SKM-1 treated with dmso at 0.1 percent for 144 hours (cell line): ENCODE measurements at regions not wholly inside any gene's neighbourhood (a gene's known extent, or its start where the extent isn't known, plus 50 kb on each side); places are given as distances from the start of the nearest gene placed in this dataset.
A peak's percentile ranks its signal among the peaks of the same experiment; 100 is the strongest.
"Not testable (repeated sequence)": the region's sequence is repeated elsewhere in the genome, so short reads cannot be mapped to it uniquely, and the experiment has no call there.

Experiments
- DNase-seq: peaks from one replicate; lab custom pipeline; 2025; ENCODE audit not compliant: unreplicated experiment; lab: John Stamatoyannopoulos, UW

DNA sequence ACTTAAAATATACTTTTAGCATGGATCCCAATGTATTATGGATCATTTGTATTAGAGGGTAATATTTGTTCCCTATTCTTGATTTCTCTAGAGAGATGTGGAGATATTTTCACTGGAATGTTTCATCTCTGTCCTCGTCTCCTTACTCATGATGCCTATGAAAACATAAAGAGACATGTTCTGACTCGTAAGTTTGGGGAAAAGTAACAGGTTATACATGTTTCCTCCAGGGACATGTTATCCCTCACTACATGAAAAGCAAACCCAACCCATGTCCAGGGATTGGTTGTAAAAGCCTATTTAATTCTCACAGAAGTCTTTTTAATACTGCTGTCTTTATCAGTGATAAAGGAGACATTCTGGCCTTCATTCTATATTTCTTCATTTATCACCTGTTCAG lies 621.4 kb downstream of the GABRG1 start:
- DNase-seq: no peak

DNA sequence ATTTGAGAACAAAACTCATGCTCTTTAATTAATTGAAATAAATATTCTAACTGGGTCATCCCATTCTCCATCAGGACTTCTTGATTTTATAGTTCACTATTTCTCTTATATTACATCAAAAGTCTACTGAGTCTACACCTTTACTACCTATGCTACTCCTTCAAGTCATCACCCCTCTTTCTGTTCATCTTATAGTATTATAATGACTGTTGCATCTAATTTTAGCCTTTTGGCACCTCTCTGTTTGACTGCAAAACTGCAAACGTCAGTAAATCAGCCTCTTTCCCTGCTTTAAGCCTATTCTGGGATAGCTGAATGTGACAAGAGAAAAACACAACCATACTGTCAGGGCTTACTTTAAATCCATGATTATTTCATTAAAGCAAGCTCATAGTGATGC lies 639.1 kb downstream of the GABRG1 start:
- no peak for DNase-seq

GRCh38 chr4:45482346-45482745 lies 641.5 kb downstream of the GABRG1 start:
- DNase-seq: no peak

GRCh38 chr4:45477311-45477733 lies 646.5 kb downstream of the GABRG1 start:
- no peak for DNase-seq

GRCh38 chr4:45475548-45475947 lies 648.3 kb downstream of the GABRG1 start:
- DNase-seq: peak; percentile 47

DNA sequence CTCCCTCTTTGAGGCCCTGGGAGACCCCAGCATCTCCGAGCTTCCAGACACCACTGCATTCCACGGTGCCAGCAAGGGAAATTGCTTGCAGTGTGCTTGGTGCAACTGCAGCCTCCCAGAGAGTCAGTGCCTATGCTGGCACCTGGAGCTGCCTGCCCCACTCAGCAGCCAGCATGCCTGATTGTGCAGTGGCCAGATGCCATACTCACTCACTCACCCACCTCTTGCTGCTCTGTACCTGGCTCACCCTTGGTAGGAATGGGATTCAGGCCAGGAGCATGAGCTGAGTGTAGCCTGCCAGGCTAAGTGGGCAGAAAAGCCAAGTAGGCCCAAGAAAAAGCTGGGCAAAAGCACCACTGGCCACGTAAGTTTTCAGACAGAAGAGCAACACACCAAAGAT lies 651.4 kb downstream of the GABRG1 start:
- DNase-seq: no peak

GRCh38 chr4:45471335-45471734 lies 652.5 kb downstream of the GABRG1 start:
- no peak for DNase-seq

GRCh38 chr4:45467157-45467556 lies 656.7 kb downstream of the GABRG1 start:
- no peak for DNase-seq

GRCh38 chr4:45460157-45460556 lies 663.7 kb downstream of the GABRG1 start:
- not testable (repeated sequence) for DNase-seq

- DNase-seq: no peak
These were observed 668.6 kb downstream of the GABRG1 start for GRCh38 chr4:45455217-45455616.

DNA sequence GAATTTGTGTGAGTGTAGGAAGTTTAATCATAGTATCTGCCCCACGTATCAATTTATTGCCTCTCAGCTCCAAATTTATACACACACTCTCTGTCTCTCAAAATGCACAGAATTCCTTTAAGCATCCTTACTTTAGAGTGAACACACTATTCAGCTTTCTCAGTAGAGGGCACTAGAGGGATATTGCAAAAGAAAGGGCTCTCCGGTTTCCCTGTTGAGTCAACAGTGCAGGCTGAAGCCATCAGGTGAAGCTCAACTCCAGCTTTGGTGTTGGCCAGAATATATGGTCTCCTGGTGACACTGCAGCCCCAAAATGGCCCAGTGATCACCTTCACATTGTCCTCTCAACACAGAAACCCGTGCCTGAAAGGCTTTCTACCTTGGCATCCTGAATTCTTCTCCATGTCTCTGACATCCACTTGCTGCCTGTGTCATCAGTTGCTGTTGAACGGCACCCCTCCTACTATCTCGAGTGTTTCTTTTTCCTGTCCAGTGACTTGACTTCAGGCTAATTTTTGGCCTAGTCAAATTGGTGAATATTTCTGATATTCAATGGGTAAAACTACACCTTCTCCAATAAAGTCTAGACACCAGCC lies 670.5 kb downstream of the GABRG1 start:
- DNase-seq: peak; percentile 56

DNA sequence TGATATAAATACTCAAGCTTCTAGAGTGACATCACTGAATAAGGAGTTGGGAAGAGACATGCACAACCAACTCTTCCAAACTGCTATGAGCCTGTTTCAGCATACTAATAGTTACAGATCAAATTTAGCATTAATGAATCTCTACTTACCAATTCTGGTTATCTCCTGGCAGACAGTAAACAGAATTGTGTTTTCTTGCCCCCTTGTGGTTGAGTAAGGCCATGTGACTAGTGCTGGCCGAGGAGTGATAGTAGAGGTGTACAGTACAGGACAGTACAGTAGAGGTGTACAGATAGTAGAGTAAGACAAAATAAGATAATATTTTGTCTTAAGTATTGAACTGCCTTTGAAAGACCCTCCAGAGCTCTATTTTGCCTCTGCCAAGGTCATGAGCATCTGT lies 681.4 kb downstream of the GABRG1 start:
- no peak for DNase-seq

DNA sequence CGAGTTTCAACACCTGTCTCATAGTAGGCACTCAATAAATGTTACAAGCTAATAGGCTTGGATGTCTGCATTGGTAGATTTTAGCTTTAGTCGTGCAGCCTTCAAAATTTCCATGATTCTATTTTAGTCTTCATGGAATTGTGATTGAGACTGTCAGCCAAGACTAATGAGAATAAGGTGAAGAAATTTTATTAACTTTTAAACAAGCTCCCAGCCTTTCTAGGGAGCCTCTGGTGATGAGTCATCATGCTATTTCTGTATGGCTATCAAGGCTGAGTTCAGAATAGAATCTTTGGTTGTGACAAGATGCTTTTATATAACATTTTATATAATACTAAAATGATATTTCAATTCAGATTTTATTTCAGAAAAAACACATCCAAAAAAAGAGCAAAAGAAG lies 685.8 kb downstream of the GABRG1 start:
- no peak for DNase-seq

DNA sequence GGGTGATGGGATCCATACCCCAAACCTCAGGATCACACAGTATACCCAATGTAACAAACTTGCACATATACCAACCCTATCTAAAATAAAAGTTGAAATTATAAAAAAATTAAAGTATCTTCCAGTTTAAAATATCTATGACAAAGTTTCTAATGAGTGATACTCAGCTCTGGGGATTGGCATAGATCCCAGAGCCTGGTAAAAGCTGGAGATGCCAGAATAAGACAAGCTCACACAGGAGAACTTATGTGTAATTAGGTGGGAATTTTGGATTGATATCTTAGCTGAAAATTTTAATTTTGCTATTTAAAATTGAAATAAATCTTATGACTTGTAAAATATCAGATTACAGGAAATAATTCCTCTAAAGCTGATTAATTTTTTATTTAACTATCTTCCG lies 686.5 kb downstream of the GABRG1 start:
- DNase-seq: no peak

DNA sequence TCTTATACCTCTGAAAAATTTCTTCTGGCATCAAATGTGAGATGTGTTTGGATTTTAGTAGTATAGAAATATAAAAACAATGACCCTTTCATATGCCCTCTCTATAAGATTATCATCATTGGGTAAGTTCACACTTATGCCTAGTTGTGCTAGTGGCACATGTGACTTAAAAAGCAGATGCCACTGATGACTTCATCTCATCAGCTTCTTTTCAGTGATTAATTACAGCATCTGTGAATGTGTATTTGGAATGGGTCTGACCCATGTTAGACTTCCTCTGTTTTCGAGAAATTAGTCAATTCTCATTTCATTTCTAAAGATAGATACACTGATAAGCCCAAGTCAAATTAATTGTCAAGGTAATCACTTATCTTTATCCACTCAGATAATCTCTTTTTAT lies 698.7 kb downstream of the GABRG1 start:
- no peak for DNase-seq

DNA sequence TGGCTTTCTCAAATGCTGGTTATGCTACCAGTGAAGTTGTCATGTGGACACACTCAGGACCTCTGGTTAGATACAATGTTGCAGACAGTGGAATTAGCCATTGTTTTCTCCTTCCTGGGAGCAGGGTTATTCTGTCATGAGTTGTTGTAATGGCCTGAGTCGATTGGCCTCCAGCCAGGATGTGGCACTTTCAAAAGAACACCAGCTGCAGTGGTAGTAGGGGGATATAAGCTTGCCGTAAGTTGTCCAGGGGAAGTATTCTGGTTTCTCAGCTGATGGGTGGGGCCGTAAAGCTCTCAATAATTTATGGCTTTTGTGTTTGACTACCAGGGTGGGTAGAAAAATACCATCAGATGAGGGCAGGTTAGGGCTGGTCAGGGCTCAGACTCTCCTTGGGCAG lies 697.5 kb upstream of the GNPDA2 start:
- DNase-seq: no peak

- not testable (repeated sequence) for DNase-seq
These were observed 693.8 kb upstream of the GNPDA2 start for GRCh38 chr4:45420091-45420674.

DNA sequence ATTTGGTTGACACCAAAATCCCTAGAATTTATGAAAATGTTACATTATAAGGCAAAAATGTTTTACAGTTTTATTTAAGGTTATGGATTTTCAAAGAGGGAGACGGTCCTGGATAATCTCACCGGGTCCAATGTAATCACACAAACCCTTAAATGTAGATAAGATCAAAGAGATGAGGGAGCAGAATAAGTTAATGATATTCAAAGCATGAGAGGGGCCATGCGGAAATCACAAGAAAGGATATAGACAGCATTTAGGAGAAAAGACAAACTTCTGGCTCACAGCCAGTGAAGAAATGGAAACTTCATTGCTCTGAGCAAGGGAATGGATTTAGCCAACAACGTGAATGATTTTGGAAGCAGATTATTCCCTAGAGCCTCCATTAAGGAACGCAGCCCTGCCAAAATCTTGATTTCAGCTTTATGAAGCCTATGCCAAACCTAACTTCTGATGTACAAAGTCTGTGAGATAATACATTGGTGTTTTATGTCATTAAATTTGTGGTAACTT lies 684.4 kb upstream of the GNPDA2 start:
- no peak for DNase-seq

- DNase-seq: no peak
These were observed 683.2 kb upstream of the GNPDA2 start for GRCh38 chr4:45409536-45409935.

DNA sequence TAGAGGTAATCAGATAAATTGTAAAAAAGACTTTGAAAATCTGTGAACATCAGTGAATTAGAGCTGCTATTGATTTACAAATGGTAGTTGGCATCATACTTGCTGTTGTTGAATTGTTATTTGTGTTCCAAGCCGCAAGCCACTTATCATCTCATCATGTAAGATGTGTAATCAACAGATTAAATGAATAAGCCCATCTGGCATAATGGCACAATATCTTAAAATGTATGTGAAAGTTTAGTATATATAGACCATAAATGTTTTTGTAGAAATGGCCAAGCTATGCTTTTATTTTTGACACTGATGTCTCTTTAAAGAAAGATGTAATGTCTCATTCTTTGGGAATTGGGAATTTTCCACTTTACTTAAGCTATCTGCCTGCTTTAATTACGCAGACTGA lies 682.6 kb upstream of the GNPDA2 start:
- DNase-seq: no peak

DNA sequence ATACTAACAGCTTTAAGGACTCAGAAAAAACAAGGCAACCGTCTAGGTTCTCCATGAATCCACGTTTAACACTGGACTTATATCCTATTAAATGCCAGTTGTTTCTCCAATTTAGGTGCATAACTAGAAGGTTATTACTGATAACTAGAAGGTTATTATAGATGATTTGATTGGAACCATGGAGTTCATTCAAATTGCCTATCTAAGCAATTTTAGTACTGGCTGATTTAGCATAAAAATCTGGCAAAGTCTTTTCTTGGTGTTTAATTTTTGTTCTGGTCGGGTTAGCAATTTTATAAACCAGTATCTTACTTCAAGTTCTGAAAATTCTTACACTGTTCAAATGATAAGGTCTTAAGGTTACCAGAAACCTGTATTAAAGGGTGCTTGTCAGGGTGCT lies 672.8 kb upstream of the GNPDA2 start:
- no peak for DNase-seq

DNA sequence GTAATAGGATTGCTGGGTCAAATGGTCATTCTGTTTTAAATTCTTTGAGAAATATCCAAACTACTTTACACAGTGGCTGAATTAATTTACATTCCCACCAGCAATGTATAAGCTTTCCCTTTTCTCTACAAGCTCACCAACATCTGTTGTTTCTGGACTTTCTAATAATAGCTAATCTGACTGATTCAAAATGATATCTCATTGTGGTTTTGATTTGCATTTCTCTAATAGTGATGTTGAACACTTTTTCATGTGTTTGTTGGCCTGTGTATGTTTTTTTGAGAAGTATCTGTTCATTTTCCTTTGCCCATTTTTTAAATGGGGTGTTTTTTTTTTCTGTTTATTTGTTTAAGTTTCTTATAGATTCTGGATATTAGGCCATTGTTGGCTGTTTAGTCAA lies 659.0 kb upstream of the GNPDA2 start:
- no peak for DNase-seq

- DNase-seq: no peak
These were observed 644.1 kb upstream of the GNPDA2 start for GRCh38 chr4:45370408-45370807.
